ENCODE measurements at regions not wholly inside any gene's neighbourhood (a gene's known extent, or its start where the extent isn't known, plus 50 kb on each side); places are given as distances from the start of the nearest gene placed in this dataset.

DNA sequence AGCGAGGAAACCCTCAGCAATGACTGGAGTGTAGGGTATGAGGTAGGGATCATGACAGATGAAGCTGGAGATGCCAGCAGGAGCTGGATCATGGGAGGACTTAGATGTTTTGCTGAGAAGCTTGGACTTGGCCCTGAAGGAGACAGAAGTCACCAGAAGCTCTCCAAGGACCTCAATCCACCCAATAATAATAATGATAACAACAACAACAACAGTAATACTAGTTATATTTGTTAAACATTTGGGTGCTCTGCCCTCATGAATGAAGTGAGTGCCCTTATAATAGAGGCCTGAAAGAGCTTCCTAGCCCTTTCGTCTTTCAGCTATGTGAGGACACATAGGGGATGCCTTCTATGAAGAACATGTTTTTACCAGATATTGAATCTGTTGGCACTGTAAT lies 163.9 kb downstream of the DDX1 start:
- TF ChIP-seq ZNF70 (CRISPR knock-in tag; IDR thresholded peaks at IDR 0.05) (no peak), CSRNP3 (CRISPR knock-in tag; IDR thresholded peaks at IDR 0.05) (no peak), OSR1 (CRISPR knock-in tag; IDR thresholded peaks at IDR 0.05) (no peak), ZNF565 (CRISPR knock-in tag; conservative IDR thresholded peaks at IDR 0.05; ENCODE audit: low read depth) (no peak), ZC3H10 (CRISPR knock-in tag; IDR thresholded peaks at IDR 0.05) (no peak), BACH2 (CRISPR knock-in tag; IDR thresholded peaks at IDR 0.05; ENCODE audit: borderline replicate concordance) (no peak), GLIS3 (CRISPR knock-in tag; IDR thresholded peaks at IDR 0.05) (no peak), ZFP30 (CRISPR knock-in tag; IDR thresholded peaks at IDR 0.05) (no peak), RARB (CRISPR knock-in tag; IDR thresholded peaks at IDR 0.05) (no peak)
- TF ChIP-seq, protein P1, sequence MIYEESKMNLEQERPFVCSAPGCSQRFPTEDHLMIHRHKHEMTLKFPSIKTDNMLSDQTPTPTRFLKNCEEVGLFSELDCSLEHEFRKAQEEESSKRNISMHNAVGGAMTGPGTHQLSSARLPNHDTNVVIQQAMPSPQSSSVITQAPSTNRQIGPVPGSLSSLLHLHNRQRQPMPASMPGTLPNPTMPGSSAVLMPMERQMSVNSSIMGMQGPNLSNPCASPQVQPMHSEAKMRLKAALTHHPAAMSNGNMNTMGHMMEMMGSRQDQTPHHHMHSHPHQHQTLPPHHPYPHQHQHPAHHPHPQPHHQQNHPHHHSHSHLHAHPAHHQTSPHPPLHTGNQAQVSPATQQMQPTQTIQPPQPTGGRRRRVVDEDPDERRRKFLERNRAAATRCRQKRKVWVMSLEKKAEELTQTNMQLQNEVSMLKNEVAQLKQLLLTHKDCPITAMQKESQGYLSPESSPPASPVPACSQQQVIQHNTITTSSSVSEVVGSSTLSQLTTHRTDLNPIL (CRISPR knock-in tag; IDR thresholded peaks at IDR 0.05; ENCODE audit: low read depth) = no peak
- TF ChIP-seq, protein P2, sequence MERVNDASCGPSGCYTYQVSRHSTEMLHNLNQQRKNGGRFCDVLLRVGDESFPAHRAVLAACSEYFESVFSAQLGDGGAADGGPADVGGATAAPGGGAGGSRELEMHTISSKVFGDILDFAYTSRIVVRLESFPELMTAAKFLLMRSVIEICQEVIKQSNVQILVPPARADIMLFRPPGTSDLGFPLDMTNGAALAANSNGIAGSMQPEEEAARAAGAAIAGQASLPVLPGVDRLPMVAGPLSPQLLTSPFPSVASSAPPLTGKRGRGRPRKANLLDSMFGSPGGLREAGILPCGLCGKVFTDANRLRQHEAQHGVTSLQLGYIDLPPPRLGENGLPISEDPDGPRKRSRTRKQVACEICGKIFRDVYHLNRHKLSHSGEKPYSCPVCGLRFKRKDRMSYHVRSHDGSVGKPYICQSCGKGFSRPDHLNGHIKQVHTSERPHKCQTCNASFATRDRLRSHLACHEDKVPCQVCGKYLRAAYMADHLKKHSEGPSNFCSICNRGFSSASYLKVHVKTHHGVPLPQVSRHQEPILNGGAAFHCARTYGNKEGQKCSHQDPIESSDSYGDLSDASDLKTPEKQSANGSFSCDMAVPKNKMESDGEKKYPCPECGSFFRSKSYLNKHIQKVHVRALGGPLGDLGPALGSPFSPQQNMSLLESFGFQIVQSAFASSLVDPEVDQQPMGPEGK (CRISPR knock-in tag; IDR thresholded peaks at IDR 0.05; ENCODE audit: borderline replicate concordance) = no peak
